Astrocyte of the cerebellum (primary cell): ENCODE measurements at regions not wholly inside any gene's neighbourhood (a gene's known extent, or its start where the extent isn't known, plus 50 kb on each side); places are given as distances from the start of the nearest gene placed in this dataset.
"Not testable (repeated sequence)": the region's sequence is repeated elsewhere in the genome, so short reads cannot be mapped to it uniquely, and the experiment has no call there.

Experiments
- DNase-seq: peaks from one replicate; pipeline ENCODE4 v3.0.0-alpha.2; 2011; ENCODE audit warnings: low read depth
- H3K4me3 ChIP-seq: 2 replicates; pipeline ENCODE4 v1.5.1; 2011; ENCODE audit warnings: mild to moderate bottlenecking, low read depth, low read length, moderate library complexity
- in situ Hi-C: cut with HindIII; loops from 2 replicates; pipeline ENCODE4 v1.10.0; 2017; ENCODE audit warnings: low sequenced_read_pairs
- TF ChIP-seq, protein P1 (sequence below): IDR thresholded peaks from 2 replicates; pipeline ENCODE4 v1.5.1; 2012; ENCODE audit warnings: low read length, low read depth, moderate library complexity, mild to moderate bottlenecking; ENCODE audit errors: missing control alignments

GRCh38 chr2:75432761-75433361, 127.9 kb downstream of the EVA1A start:
- DNase-seq: peak; percentile 23
- in situ Hi-C loops: no loop called here
- TF ChIP-seq, protein P1, sequence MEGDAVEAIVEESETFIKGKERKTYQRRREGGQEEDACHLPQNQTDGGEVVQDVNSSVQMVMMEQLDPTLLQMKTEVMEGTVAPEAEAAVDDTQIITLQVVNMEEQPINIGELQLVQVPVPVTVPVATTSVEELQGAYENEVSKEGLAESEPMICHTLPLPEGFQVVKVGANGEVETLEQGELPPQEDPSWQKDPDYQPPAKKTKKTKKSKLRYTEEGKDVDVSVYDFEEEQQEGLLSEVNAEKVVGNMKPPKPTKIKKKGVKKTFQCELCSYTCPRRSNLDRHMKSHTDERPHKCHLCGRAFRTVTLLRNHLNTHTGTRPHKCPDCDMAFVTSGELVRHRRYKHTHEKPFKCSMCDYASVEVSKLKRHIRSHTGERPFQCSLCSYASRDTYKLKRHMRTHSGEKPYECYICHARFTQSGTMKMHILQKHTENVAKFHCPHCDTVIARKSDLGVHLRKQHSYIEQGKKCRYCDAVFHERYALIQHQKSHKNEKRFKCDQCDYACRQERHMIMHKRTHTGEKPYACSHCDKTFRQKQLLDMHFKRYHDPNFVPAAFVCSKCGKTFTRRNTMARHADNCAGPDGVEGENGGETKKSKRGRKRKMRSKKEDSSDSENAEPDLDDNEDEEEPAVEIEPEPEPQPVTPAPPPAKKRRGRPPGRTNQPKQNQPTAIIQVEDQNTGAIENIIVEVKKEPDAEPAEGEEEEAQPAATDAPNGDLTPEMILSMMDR: no peak
- no peak overlapping the region for H3K4me3 ChIP-seq

DNA sequence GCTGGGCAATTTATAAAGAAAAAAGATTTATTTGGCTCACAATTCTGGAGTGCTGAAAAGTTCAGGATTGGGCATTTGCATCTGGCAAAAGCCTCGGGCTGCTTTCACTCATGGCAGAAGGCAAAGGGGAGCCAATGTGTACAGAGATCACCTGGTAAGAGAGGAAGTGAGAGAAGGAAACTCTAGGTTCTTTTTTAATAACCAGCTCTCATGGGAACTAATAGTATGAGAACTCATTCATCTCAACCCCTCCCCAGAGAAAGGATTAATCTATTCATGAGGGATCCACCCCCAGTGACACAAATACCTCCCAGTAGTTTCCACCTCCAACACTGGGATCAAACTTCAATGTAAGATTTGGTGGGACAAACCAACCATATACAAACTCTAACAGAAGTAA, 129.0 kb downstream of the EVA1A start:
- DNase-seq: no peak
- in situ Hi-C loops: no loop called here
- TF ChIP-seq, protein P1: no peak
- H3K4me3 ChIP-seq: no peak overlapping the region

- in situ Hi-C loops: no loop called here
- TF ChIP-seq, protein P1: no peak
- no peak for DNase-seq
- no peak overlapping the region for H3K4me3 ChIP-seq
These were observed 129.5 kb downstream of the EVA1A start for GRCh38 chr2:75431276-75431675.

- DNase-seq, in situ Hi-C loops: not testable (repeated sequence)
These were observed 130.3 kb downstream of the EVA1A start for GRCh38 chr2:75430449-75430848.

GRCh38 chr2:75428646-75429443, 131.9 kb downstream of the EVA1A start:
- no peak for DNase-seq
- in situ Hi-C loops: no loop called here
- TF ChIP-seq, protein P1: no peak

More at GRCh38 chr2:75430449-75430848, 130.3 kb downstream of the EVA1A start:
- H3K4me3 ChIP-seq: not testable (repeated sequence)

DNA sequence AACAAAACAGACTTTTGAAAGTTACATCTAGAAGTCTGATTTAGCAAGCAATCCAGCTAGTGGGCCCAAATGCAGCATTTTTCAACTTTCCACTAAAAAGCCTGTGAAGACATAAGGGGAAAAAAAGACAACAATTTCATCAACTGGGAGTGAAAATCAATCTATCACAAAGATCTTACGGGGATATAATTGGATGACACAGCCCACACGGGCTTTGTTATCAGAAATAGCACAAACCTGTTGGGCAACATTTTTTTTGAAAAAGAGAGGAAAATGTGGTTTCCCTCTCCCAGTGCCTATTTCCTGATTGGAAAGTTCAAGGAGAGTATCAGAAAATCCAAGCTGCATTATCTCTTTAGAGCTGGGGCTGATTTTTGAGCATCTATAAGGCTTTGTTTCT, 132.7 kb downstream of the EVA1A start:
- TF ChIP-seq, protein P1: no peak
- H3K4me3 ChIP-seq: no peak overlapping the region
- DNase-seq: no peak
- in situ Hi-C loops: no loop called here

More at GRCh38 chr2:75428646-75429443, 131.9 kb downstream of the EVA1A start:
- no peak overlapping the region for H3K4me3 ChIP-seq
